CD14-positive monocyte (primary cell): ENCODE measurements at regions not wholly inside any gene's neighbourhood (a gene's known extent, or its start where the extent isn't known, plus 50 kb on each side); places are given as distances from the start of the nearest gene placed in this dataset.

Source experiments
- DNase-seq, 3 donors: peaks; one replicate each; pipeline ENCODE4 v3.0.0-alpha.2; 2011 to 2022
- H2AFZ ChIP-seq: 2 replicates; pipeline ENCODE4 v1.6.0; 2012; ENCODE audit warnings: mild to moderate bottlenecking, low read depth, low read length, inconsistent platforms; ENCODE audit not compliant: insufficient read depth, poor library complexity, severe bottlenecking
- H3K27ac ChIP-seq, 2 donors: 1 replicate in 1 of 2; 2 replicates in 1 of 2; pipeline ENCODE4 v1.5.1; 2012 to 2013; ENCODE audit warnings: low read length in 2 of 2, control low read depth in 1 of 2, inconsistent platforms in 1 of 2, low read depth in 1 of 2, mild to moderate bottlenecking in 1 of 2
- H3K27me3 ChIP-seq, 2 donors: one replicate each; pipeline versions ENCODE4 v1.6.0 to v1.6.1; 2011 to 2013; ENCODE audit warnings: low read length in 2 of 2; ENCODE audit not compliant: control insufficient read depth in 2 of 2, insufficient read depth in 2 of 2
- H3K36me3 ChIP-seq, 2 donors: replicated peaks in 1 of 2; 1 replicate in 1 of 2; 2 replicates in 1 of 2; pipeline versions ENCODE4 v1.5.1 to v1.6.1; 2012 to 2013; ENCODE audit warnings: low read length in 2 of 2, control low read depth in 1 of 2, inconsistent platforms in 1 of 2, mild to moderate bottlenecking in 1 of 2; ENCODE audit not compliant: insufficient read depth in 2 of 2, control insufficient read depth in 1 of 2
- H3K4me1 ChIP-seq, 2 donors: 1 replicate in 1 of 2; 2 replicates in 1 of 2; pipeline versions ENCODE4 v1.5.1 to v1.6.1; 2012 to 2013; ENCODE audit warnings: low read length in 2 of 2, control low read depth in 1 of 2, inconsistent platforms in 1 of 2, mild to moderate bottlenecking in 1 of 2, moderate library complexity in 1 of 2; ENCODE audit not compliant: insufficient read depth in 2 of 2, control insufficient read depth in 1 of 2
- H3K4me2 ChIP-seq: replicated peaks from 2 replicates; pipeline ENCODE3; 2012; ENCODE audit warnings: low read length, moderate library complexity, mild to moderate bottlenecking; ENCODE audit not compliant: poor library complexity, severe bottlenecking; ENCODE audit errors: extremely low read depth
- H3K4me3 ChIP-seq, 3 experiments: fragments of 200-600 bp in 1 of 3; sonication (generic) in 1 of 3; replicated peaks in 1 of 3; 1 replicate in 2 of 3; 2 replicates in 1 of 3; pipeline ENCODE4 v1.5.1; 2011 to 2013; ENCODE audit warnings: low read length in 3 of 3, mild to moderate bottlenecking in 3 of 3, control low read depth in 2 of 3, low read depth in 2 of 3, inconsistent platforms in 1 of 3, moderate library complexity in 1 of 3
- H3K79me2 ChIP-seq: 2 replicates; pipeline ENCODE4 v1.6.0; 2012; ENCODE audit warnings: mild to moderate bottlenecking, control low read depth, inconsistent platforms, low read length, moderate library complexity; ENCODE audit not compliant: insufficient read depth
- H3K9ac ChIP-seq: 2 replicates; pipeline ENCODE4 v1.6.0; 2017; ENCODE audit warnings: low read length, mild to moderate bottlenecking; ENCODE audit not compliant: insufficient read depth, poor library complexity, severe bottlenecking
- H3K9me3 ChIP-seq, 2 donors: replicated peaks in 1 of 2; 1 replicate in 1 of 2; 2 replicates in 1 of 2; pipeline versions ENCODE4 v1.5.1 to v1.6.1; 2012 to 2013; ENCODE audit warnings: low read length in 2 of 2, control low read depth in 1 of 2; ENCODE audit not compliant: control insufficient read depth in 1 of 2, insufficient read depth in 1 of 2
- H4K20me1 ChIP-seq: 2 replicates; pipeline ENCODE4 v1.6.0; 2012; ENCODE audit warnings: mild to moderate bottlenecking, low read length, control low read depth, moderate library complexity; ENCODE audit not compliant: insufficient read depth
- H3K27ac Mint-ChIP-seq, 7 donors: one replicate each; pipeline ENCODE4 v1.8.0; 2020; ENCODE audit warnings: mild to moderate bottlenecking in 7 of 7, mixed read lengths in 7 of 7, moderate library complexity in 6 of 7, inconsistent platforms in 2 of 7
- H3K27me3 Mint-ChIP-seq, 3 donors: one replicate each; pipeline ENCODE4 v1.8.0; 2021 to 2022; ENCODE audit warnings: low read depth in 3 of 3, mild to moderate bottlenecking in 3 of 3, mixed read lengths in 3 of 3, moderate library complexity in 3 of 3, inconsistent platforms in 1 of 3
- H3K36me3 Mint-ChIP-seq, 2 donors: one replicate each; pipeline ENCODE4 v1.8.0; 2020; ENCODE audit warnings: mixed read lengths in 2 of 2, inconsistent platforms in 1 of 2, mild to moderate bottlenecking in 1 of 2
- H3K4me1 Mint-ChIP-seq: one replicate; pipeline ENCODE4 v1.8.0; 2020; ENCODE audit warnings: mild to moderate bottlenecking, mixed read lengths
- H3K4me3 Mint-ChIP-seq, 2 donors: one replicate each; pipeline ENCODE4 v1.8.0; 2020; ENCODE audit warnings: mild to moderate bottlenecking in 2 of 2, mixed read lengths in 2 of 2, moderate library complexity in 1 of 2
- H3K9me3 Mint-ChIP-seq, 7 donors: one replicate each; pipeline ENCODE4 v1.8.0; 2020 to 2022; ENCODE audit warnings: mixed read lengths in 7 of 7, mild to moderate bottlenecking in 6 of 7, moderate library complexity in 6 of 7, inconsistent platforms in 2 of 7
- WGBS: methylation state at CpG from one replicate; pipeline ENCODE4 v1.1.5; 2013; ENCODE audit warnings: missing lambda C conversion rate; ENCODE audit not compliant: insufficient coverage; 5-methylcytosine and 5-hydroxymethylcytosine counted together
- intact Hi-C, 2 donors: fragments of 100-400 bp; cut with micrococcal nuclease; formaldehyde crosslinking; loops; one replicate each; pipeline versions ENCODE4 v1.15.0 to v1.15.1; 2023
- TF ChIP-seq, protein P1 (sequence below): fragments of 200-600 bp; IDR thresholded peaks from one replicate; pipeline ENCODE4 v1.8.0; 2022; ENCODE audit warnings: antibody characterized with exemption, mild to moderate bottlenecking

GRCh38 chr1:189675712-189676244, 801.9 kb downstream of the BRINP3 start:
- no peaks in the 10 kb centered on the region for H3K27me3 ChIP-seq
- H3K9me3 ChIP-seq, result no peaks in the 10 kb centered on the region
- no CpG with 5 or more reads among the region's 6 CpGs for WGBS
- H4K20me1 ChIP-seq, result no peaks in the 10 kb centered on the region
- H2AFZ ChIP-seq, result no peak overlapping the region
- H3K79me2 ChIP-seq, result no peaks in the 10 kb centered on the region
- DNase-seq, result no peak
- intact Hi-C loops, result no loop called here
- Mint-ChIP-seq H3K4me1 (no peaks in the 10 kb centered on the region), H3K36me3 (no peaks in the 10 kb centered on the region), H3K4me3 (no peak overlapping the region), H3K9me3 (peaks cover 0 to 2% (median 0%) of the 10 kb centered on the region in 7 donors), H3K27ac (no peak overlapping the region), H3K27me3 (no peaks in the 10 kb centered on the region)
- no peaks in the 10 kb centered on the region for H3K4me1 ChIP-seq
- no peak overlapping the region for H3K4me2 ChIP-seq
- no peak overlapping the region for H3K9ac ChIP-seq
- no peaks in the 10 kb centered on the region for H3K36me3 ChIP-seq
- TF ChIP-seq, protein P1, sequence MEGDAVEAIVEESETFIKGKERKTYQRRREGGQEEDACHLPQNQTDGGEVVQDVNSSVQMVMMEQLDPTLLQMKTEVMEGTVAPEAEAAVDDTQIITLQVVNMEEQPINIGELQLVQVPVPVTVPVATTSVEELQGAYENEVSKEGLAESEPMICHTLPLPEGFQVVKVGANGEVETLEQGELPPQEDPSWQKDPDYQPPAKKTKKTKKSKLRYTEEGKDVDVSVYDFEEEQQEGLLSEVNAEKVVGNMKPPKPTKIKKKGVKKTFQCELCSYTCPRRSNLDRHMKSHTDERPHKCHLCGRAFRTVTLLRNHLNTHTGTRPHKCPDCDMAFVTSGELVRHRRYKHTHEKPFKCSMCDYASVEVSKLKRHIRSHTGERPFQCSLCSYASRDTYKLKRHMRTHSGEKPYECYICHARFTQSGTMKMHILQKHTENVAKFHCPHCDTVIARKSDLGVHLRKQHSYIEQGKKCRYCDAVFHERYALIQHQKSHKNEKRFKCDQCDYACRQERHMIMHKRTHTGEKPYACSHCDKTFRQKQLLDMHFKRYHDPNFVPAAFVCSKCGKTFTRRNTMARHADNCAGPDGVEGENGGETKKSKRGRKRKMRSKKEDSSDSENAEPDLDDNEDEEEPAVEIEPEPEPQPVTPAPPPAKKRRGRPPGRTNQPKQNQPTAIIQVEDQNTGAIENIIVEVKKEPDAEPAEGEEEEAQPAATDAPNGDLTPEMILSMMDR, result no peak
- H3K4me3 ChIP-seq, result no peak overlapping the region
- H3K27ac ChIP-seq, result no peak overlapping the region

DNA sequence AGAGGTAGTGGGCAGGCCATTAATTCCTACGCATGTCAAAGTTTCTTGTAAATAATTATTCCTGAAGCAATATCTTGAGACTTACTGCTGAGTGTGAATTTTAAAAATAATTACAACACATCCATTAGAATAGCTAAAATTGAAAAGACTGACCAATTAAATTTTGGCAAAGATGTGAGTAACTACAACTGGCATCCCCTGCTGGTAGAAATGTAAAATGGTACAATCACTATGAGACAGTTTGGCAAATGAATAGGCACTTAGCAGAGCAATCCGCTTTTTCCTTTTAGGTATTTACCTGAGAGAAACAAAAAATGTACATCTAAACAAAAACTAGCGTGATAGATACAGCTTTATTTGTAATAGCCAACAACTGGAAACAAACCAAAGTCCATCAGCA, 798.9 kb downstream of the BRINP3 start:
- Histone ChIP-seq H3K27me3 (no peaks in the 10 kb centered on the region), H3K4me2 (no peak overlapping the region), H3K9ac (no peak overlapping the region), H3K9me3 (no peaks in the 10 kb centered on the region), H3K4me1 (no peaks in the 10 kb centered on the region), H3K36me3 (no peaks in the 10 kb centered on the region), H3K4me3 (no peak overlapping the region), H4K20me1 (no peaks in the 10 kb centered on the region), H2AFZ (no peak overlapping the region), H3K27ac (no peak overlapping the region), H3K79me2 (no peaks in the 10 kb centered on the region)
- TF ChIP-seq, protein P1, result no peak
- H3K36me3 Mint-ChIP-seq, result no peaks in the 10 kb centered on the region
- no peak for DNase-seq
- no peak overlapping the region for H3K4me3 Mint-ChIP-seq
- no CpG with 5 or more reads among the region's 3 CpGs for WGBS
- intact Hi-C loops, result no loop called here
- no peaks in the 10 kb centered on the region for H3K4me1 Mint-ChIP-seq
- no peak overlapping the region for H3K27ac Mint-ChIP-seq
- H3K9me3 Mint-ChIP-seq, result peaks cover 0 to 1% (median 0%) of the 10 kb centered on the region in 7 donors
- no peaks in the 10 kb centered on the region for H3K27me3 Mint-ChIP-seq
